ENCODE measurements at regions not wholly inside any gene's neighbourhood (a gene's known extent, or its start where the extent isn't known, plus 50 kb on each side); places are given as distances from the start of the nearest gene placed in this dataset.

DNA sequence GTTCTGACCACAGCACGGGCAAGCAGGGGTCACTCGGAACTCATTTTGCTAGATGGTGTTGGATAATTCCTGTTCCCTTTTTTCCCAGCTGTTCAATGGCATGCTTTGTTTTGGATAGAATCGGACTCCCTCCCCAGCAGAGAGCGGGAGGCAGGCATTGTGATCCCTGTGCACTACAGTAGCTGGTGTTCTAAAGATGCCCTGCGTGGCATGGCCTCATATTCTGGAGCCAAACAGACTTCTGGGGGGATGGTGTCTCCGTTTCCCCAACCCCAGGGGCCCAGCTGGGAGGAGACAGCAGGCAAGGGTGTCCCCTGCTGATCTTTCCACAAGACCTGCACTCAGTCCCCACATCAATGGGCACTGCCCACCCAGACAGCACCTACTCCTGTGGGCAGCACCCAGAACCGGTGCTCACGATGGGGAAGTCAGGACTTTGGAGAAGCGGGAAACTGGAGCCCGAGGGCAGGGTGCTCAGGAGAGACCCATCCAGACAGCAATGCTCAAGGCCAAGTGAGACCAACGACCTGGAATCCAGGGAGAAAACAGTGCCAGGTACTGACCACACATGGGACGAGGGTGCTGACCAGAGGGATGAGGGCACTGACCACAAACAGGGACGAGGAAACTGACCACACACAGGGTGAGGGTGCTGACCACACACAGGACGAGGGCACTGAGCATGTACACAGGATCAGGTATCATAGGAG, 934.9 kb downstream of the BRD1 start:
- DNase-seq, result no peak

DNA sequence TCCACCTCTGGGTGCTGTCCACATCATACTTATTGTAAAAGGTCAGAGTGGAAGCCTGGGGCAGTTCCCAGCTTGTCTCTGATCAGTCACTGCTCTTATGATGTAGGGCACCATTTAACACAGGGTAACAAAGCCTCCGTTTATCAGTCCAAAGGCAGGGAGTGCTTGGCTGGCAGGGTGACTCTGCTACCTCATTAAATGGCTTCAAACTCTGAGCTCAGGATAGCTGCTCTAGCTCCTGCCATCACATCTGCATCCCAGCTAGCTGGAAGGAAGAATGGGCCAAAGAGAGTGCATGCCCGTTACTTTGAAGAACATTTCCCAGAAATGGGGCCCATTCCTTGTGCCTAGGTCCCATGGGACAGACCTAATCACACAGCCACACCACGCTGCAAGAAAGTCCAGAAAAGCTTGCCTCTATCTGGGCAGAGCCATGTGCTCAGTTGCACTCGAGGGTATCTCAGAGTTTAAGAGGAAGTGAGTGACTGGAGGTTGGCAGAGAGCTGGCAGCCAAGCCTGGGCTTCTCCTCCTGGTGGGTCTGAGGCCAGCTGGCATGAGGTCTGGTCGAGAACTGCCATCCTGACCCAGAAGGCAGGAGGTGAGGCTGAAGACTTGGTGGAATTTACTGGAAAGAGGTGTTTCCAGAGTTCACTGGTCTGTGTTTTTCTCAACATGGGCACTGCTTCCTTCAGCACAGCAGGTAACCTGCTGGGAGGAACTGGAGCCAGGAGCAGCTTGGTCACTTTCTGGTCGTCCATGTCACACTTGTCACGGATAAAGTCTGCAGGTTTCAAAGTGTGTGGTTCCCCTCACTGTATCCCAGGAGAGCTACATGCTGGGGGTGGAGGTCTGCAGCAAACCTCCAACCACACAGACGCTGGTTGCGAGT, 935.7 kb downstream of the BRD1 start:
- no peak for DNase-seq

- DNase-seq, result no peak
Observed at GRCh38 chr22:48890693-48891554, 936.7 kb downstream of the BRD1 start.

DNA sequence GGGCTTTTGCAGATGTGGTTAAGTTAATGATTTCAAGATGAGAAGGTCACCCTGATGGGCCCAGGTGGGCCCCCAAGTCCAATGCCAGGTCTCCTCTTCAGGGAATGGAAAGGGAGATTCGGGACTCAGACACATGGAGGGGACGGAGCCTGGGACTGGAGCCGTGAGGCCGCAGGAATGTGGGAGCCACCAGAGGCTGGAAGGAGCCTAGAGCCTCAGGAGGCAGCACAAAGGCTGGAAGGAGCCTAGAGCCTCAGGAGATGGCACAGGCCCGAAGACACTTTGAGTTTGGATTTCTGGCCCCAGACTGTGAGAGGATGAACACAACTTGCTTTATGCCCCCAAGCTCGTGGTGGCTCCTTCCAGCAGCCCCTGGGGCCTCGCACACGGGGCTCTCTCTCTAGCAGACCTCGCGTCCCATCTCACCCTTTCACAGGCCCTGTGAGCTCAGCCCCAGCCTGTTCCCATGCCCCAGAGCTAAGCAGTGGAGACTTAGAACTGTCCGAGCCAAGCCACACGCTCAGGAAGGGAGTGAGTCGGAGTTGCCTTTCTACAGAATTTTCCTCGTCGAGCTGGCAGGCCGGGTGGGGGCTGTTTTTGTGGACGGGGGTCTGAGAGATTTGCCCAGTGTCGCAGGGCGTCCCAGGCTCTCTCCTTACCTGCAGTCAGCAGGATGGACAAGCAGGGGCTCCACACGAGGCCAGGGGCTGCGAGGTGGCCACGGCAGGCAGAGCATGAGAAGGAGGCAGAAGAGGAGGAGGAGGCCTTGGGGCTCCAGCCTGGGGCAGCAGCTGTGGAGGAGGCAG, 937.6 kb downstream of the BRD1 start:
- no peak for DNase-seq

- DNase-seq, result no peak
Observed at GRCh38 chr22:48889209-48889830, 938.4 kb downstream of the BRD1 start.

- no peak for DNase-seq
Observed at GRCh38 chr22:48888466-48889208, 939.0 kb downstream of the BRD1 start.

DNA sequence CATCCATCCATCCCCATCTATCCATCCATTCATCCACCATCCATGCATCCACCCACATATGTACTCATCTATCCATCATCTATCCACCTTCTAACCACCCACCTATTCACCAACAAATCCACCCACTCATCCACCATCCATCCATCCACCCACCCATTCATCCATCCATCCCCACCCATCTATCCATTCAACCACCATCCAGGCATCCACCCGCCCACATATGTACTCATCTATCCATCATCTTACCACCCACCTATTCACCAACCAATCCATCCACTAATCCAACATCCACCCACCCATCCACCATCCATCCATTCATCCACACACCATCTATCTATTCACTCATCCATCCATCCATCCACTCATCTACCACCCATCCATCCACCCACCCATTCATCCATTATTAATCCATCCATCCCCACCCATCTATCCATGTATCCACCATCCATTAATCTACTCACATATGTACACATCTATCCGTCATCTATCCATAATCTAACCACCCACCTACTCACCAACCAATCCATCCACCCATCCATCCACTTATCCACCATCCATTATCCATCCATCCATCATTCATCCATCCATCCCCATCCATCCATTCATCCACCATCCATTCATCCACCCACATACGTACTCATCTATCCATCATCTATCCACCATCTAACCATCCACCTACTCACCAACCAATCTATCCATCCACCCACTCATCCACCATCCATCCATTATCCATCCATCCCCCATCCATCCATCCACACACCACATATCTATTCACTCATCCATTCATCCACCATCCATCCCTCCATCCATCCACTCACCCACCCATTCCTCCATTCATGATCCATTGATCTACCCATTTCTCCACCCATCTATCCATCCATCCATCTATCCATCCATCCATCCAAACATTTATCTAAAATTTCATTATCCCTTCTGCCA, 940.0 kb downstream of the BRD1 start:
- DNase-seq, result no peak

DNA sequence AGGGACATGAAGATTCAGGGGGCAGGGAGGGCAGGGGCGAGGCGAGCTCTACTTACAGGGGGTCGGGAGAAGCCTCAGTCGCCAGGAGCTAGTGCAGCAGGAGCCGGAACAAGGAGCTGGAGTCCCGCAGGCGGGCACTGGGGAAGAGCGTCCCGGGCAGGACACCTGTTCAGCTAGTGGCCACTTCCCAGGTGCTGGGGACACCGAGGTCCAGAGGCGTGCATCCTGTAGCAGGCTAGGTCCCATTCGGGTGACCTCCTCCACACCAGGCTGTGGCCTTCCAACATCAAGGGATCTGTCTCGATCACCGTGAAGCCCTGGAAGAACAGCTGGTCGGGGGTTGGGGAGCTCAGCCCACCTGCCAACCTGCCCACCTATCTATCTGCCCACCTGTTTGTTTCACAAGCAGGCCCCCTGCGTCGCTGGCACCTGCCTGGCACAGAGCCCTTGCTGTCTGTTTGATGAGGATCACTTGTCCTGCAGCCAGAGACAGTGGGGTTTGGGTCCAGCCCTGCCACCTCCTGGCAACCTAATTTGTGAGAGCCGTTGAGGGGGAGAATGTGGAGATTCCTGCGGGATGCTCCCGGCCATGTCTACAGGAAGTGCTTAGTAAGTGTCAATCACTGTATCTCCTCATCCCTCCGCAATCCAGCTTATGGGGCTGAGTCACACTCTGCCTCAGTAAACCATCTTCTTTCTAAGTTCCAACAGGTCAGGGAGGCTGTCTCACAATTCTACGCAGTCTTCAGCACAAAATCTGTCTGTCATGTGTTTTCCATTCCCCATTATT, 940.9 kb downstream of the BRD1 start:
- no peak for DNase-seq

DNA sequence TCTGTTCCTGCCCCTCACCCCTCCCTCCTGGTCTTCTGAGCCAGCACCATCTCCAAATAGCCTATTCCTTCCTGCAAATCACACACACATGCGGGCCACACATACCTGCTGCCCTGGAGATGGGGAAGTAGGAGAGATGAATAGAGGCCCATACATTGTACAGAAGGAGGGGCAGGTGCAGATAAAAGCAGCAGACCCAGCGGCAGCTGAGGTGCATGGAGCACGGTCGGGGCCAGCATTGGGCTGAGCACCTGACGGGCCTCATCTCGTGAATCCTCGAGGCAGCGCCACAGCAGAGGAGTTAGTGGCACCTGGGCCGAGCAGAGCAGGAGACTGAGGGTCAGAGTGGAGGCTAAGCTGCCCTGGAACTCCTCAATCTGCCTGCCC, 941.8 kb downstream of the BRD1 start:
- DNase-seq, result no peak

GRCh38 chr22:48885271-48885918, 942.3 kb downstream of the BRD1 start:
- DNase-seq, result no peak

- DNase-seq, result no peak
Observed at GRCh38 chr22:48884786-48885185, 942.9 kb downstream of the BRD1 start.

GRCh38 chr22:48884324-48884723, 943.3 kb downstream of the BRD1 start:
- no peak for DNase-seq

- no peak for DNase-seq
Observed at GRCh38 chr22:48883211-48883960, 944.3 kb downstream of the BRD1 start.

GRCh38 chr22:48882636-48883200, 945.0 kb downstream of the BRD1 start:
- no peak for DNase-seq

DNA sequence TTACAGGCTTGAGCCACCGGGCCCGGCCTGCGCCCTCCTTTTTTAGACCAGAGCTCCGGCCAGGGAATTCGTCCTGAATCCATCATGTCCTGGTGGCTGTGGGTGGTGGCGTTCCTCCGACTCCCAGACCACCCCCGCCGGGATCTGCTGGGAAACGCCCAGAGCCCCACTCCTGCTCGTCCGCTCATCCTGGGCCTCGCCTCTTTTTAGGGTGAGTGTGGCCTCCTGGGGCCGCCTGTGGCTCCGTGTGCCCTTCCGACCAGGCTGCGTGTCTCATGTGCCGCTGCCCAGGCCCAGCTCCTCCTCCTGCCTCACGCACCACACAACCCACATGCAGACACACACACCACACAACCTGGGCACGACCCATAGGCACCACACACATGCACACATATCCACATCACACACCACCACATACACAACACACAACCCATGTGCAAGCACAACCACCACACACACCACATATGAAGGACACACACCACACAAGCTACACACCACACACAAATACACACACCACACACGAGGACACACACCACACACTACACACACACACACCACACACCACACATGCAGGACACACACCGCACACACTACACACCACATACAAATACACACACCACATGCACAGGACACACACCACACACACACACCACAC, 946.2 kb downstream of the BRD1 start:
- DNase-seq, result no peak

- DNase-seq, result no peak
Observed at GRCh38 chr22:48880749-48881148, 946.9 kb downstream of the BRD1 start.

DNA sequence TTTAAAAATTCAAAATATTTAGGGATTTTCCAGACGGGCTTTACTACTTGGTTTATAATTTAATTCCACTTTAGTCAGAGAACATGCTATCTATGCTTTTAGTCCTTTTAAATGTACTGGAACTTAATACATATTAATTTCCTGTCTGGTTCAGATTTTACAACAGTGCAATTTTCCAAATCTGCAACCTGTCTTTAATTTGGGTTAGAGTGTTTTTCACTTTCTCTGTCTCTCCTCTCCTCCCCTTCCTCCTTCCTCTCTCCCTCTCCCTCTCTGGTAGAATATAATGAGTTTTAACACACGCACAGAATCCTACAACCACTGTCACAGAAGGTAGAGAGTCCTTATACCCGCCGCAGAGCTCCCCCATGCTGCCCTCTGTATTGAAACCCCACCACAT, 950.7 kb downstream of the BRD1 start:
- DNase-seq, result no peak
